ENCODE measurements at regions not wholly inside any gene's neighbourhood (a gene's known extent, or its start where the extent isn't known, plus 50 kb on each side); places are given as distances from the start of the nearest gene placed in this dataset.

- Mint-ChIP-seq H3K27me3 (ENCODE audit: unreplicated experiment) (peaks cover 2% of the 10 kb centered on the region), H3K4me3 (ENCODE audit: unreplicated experiment) (no peak overlapping the region), H3K36me3 (ENCODE audit: low read depth, unreplicated experiment) (no peaks in the 10 kb centered on the region), H3K27ac (ENCODE audit: unreplicated experiment) (no peak overlapping the region), H3K4me1 (ENCODE audit: unreplicated experiment) (no peaks in the 10 kb centered on the region), H3K9me3 (ENCODE audit: unreplicated experiment) (no peaks in the 10 kb centered on the region)
- no peak for TF ChIP-seq CTCF (IDR thresholded peaks at IDR 0.05; ENCODE audit: unreplicated experiment)
- DNase-seq (ENCODE audit: low spot score) = no peak
Measured at GRCh38 chr4:24394041-24394440, 190.3 kb downstream of the DHX15 start.

GRCh38 chr4:24392613-24393012 lies 191.7 kb downstream of the DHX15 start:
- no peak for TF ChIP-seq CTCF (IDR thresholded peaks at IDR 0.05; ENCODE audit: unreplicated experiment)
- Mint-ChIP-seq H3K4me3 (ENCODE audit: unreplicated experiment) (no peak overlapping the region), H3K36me3 (ENCODE audit: low read depth, unreplicated experiment) (no peaks in the 10 kb centered on the region), H3K9me3 (ENCODE audit: unreplicated experiment) (no peaks in the 10 kb centered on the region), H3K4me1 (ENCODE audit: unreplicated experiment) (no peaks in the 10 kb centered on the region), H3K27me3 (ENCODE audit: unreplicated experiment) (peaks cover 3% of the 10 kb centered on the region), H3K27ac (ENCODE audit: unreplicated experiment) (no peak overlapping the region)
- no peak for DNase-seq (ENCODE audit: low spot score)

DNA sequence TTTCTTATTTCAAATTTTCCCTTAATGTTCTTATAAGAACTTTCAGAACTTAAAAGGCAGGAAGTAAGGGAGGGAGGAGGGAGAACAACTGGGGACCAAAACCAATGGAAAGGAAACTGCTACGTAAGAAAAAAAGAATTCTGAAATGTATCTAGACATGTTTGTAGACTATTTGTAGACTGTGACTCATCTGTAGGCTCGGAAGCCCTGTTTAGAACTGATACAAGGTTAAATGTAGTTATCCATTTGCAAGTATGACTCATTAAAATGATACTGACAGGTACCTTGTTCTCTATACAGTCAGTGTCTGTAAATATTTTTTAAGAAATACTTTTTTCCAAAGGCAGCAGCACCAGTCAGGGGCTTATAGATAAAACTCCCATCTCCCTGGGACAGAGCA lies 202.0 kb downstream of the DHX15 start:
- H3K9me3 Mint-ChIP-seq (ENCODE audit: unreplicated experiment) = no peaks in the 10 kb centered on the region
- no peak for TF ChIP-seq CTCF (IDR thresholded peaks at IDR 0.05; ENCODE audit: unreplicated experiment)
- no peak overlapping the region for H3K27ac Mint-ChIP-seq (ENCODE audit: unreplicated experiment)
- H3K4me1 Mint-ChIP-seq (ENCODE audit: unreplicated experiment) = no peaks in the 10 kb centered on the region
- no peak for DNase-seq (ENCODE audit: low spot score)
- peaks cover 2% of the 10 kb centered on the region for H3K27me3 Mint-ChIP-seq (ENCODE audit: unreplicated experiment)
- no peak overlapping the region for H3K4me3 Mint-ChIP-seq (ENCODE audit: unreplicated experiment)
- no peaks in the 10 kb centered on the region for H3K36me3 Mint-ChIP-seq (ENCODE audit: low read depth, unreplicated experiment)

DNA sequence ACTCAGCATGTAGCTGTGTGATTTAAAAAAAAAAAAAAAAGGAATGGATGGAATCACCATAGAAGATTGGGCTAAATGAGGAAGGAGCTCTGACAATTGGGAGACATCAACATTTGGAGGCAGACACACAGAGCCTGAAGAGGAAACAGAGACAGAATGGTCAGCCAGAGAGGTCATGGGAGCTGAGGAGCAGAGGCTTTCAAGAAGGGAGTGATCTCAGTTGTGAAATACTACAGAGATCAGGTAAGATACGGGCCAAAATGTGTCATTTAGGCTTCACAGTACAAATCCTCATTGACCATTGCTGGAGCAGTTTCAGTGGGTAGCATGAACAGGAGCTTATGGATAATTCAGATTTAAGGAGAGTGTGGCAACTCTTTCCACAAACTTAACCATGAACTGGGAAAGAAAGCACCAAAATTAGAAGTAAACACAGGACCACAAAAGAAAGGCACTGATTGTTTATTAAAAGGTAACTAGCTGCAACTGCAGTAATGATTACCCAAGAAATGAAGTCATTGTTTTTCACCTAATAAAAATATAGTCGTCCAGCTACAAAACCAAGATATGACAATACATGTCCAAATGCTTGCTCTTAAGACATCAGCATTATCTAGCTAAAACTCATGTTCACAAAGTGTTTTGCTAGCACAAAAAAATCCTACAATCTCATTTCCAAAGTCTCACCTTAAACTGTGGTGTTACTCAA lies 203.2 kb downstream of the DHX15 start:
- no peak overlapping the region for H3K27ac Mint-ChIP-seq (ENCODE audit: unreplicated experiment)
- H3K27me3 Mint-ChIP-seq (ENCODE audit: unreplicated experiment) = peaks cover 2% of the 10 kb centered on the region
- no peak for TF ChIP-seq CTCF (IDR thresholded peaks at IDR 0.05; ENCODE audit: unreplicated experiment)

GRCh38 chr4:24373704-24374103 lies 210.7 kb downstream of the DHX15 start:
- H3K27me3 Mint-ChIP-seq (ENCODE audit: unreplicated experiment) = no peaks in the 10 kb centered on the region
- H3K27ac Mint-ChIP-seq (ENCODE audit: unreplicated experiment) = no peak overlapping the region
- no peaks in the 10 kb centered on the region for H3K9me3 Mint-ChIP-seq (ENCODE audit: unreplicated experiment)
- no peaks in the 10 kb centered on the region for H3K4me1 Mint-ChIP-seq (ENCODE audit: unreplicated experiment)
- no peak overlapping the region for H3K4me3 Mint-ChIP-seq (ENCODE audit: unreplicated experiment)
- no peak for TF ChIP-seq CTCF (IDR thresholded peaks at IDR 0.05; ENCODE audit: unreplicated experiment)
- DNase-seq (ENCODE audit: low spot score) = no peak
- H3K36me3 Mint-ChIP-seq (ENCODE audit: low read depth, unreplicated experiment) = no peaks in the 10 kb centered on the region

More for the DNA sequence above, 203.2 kb downstream of the DHX15 start:
- H3K9me3 Mint-ChIP-seq (ENCODE audit: unreplicated experiment) = no peaks in the 10 kb centered on the region
- no peaks in the 10 kb centered on the region for H3K4me1 Mint-ChIP-seq (ENCODE audit: unreplicated experiment)
- DNase-seq (ENCODE audit: low spot score) = no peak
- no peaks in the 10 kb centered on the region for H3K36me3 Mint-ChIP-seq (ENCODE audit: low read depth, unreplicated experiment)
- H3K4me3 Mint-ChIP-seq (ENCODE audit: unreplicated experiment) = no peak overlapping the region
